H9 (cell line): ENCODE measurements at regions not wholly inside any gene's neighbourhood (a gene's known extent, or its start where the extent isn't known, plus 50 kb on each side); places are given as distances from the start of the nearest gene placed in this dataset.

ENCODE experiments used
- DNase-seq: peaks from one replicate; pipeline ENCODE4 v3.0.0-alpha.2; 2017
- H2AFZ ChIP-seq: one replicate; pipeline ENCODE4 v1.6.1; 2013; ENCODE audit warnings: mild to moderate bottlenecking, low read length, control low read depth, moderate library complexity
- H2AK5ac ChIP-seq: 2 replicates; pipeline ENCODE4 v1.6.1; 2013; ENCODE audit warnings: low read length, control low read depth, mixed read lengths; ENCODE audit not compliant: insufficient read length
- H2BK120ac ChIP-seq: one replicate; pipeline ENCODE4 v1.6.1; 2013; ENCODE audit warnings: low read depth, mild to moderate bottlenecking, low read length, control low read depth, inconsistent platforms; ENCODE audit not compliant: poor library complexity, severe bottlenecking
- H2BK12ac ChIP-seq: 2 replicates; pipeline ENCODE4 v1.6.1; 2013; ENCODE audit warnings: low read length, control low read depth, mixed read lengths, low read depth; ENCODE audit not compliant: insufficient read length
- H2BK15ac ChIP-seq: 2 replicates; pipeline ENCODE4 v1.6.1; 2013; ENCODE audit warnings: low read depth, low read length, control low read depth
- H2BK20ac ChIP-seq: one replicate; pipeline ENCODE4 v1.6.1; 2013; ENCODE audit warnings: low read depth, mild to moderate bottlenecking, low read length, control low read depth, inconsistent platforms; ENCODE audit not compliant: poor library complexity, severe bottlenecking
- H2BK5ac ChIP-seq: 2 replicates; pipeline ENCODE4 v1.6.1; 2013; ENCODE audit warnings: low read length, control low read depth, mixed read lengths; ENCODE audit not compliant: insufficient read length
- H3K14ac ChIP-seq: 2 replicates; pipeline ENCODE4 v1.6.1; 2013; ENCODE audit warnings: low read length, control low read depth; ENCODE audit not compliant: insufficient read depth
- H3K18ac ChIP-seq: 2 replicates; pipeline ENCODE4 v1.6.1; 2013; ENCODE audit warnings: low read depth, mild to moderate bottlenecking, mixed read lengths, low read length, control low read depth; ENCODE audit not compliant: insufficient read length
- H3K23ac ChIP-seq: 2 replicates; pipeline ENCODE4 v1.6.1; 2013; ENCODE audit warnings: low read length, control low read depth, mixed read lengths, low read depth; ENCODE audit not compliant: insufficient read length
- H3K23me2 ChIP-seq: 2 replicates; pipeline ENCODE4 v1.6.1; 2013; ENCODE audit warnings: low read depth, mild to moderate bottlenecking, mixed read lengths, low read length, control low read depth; ENCODE audit not compliant: insufficient read length, poor library complexity, severe bottlenecking
- H3K27ac ChIP-seq: 2 replicates; pipeline ENCODE4 v1.5.1; 2013; ENCODE audit warnings: low read length, control low read depth, mixed read lengths, low read depth; ENCODE audit not compliant: insufficient read length
- H3K27me3 ChIP-seq: 2 replicates; pipeline ENCODE4 v1.6.1; 2013; ENCODE audit warnings: low read length, control low read depth, inconsistent platforms; ENCODE audit not compliant: insufficient read depth
- H3K4ac ChIP-seq: 2 replicates; pipeline ENCODE4 v1.6.1; 2013; ENCODE audit warnings: low read depth, mild to moderate bottlenecking, control low read depth, inconsistent platforms, low read length, moderate library complexity
- H3K4me1 ChIP-seq: 2 replicates; pipeline ENCODE4 v1.6.1; 2013; ENCODE audit warnings: low read length, control low read depth, inconsistent platforms; ENCODE audit not compliant: insufficient read depth
- H3K4me2 ChIP-seq: 2 replicates; pipeline ENCODE4 v1.6.1; 2013; ENCODE audit warnings: low read length, control low read depth, mixed read lengths; ENCODE audit not compliant: insufficient read length, insufficient read depth
- H3K56ac ChIP-seq: 2 replicates; pipeline ENCODE4 v1.6.1; 2013; ENCODE audit warnings: low read depth, mild to moderate bottlenecking, mixed read lengths, low read length, control low read depth; ENCODE audit not compliant: insufficient read length
- H3K79me1 ChIP-seq: 2 replicates; pipeline ENCODE4 v1.6.1; 2013; ENCODE audit warnings: low read depth, mild to moderate bottlenecking, moderate library complexity, low read length, control low read depth, inconsistent platforms; ENCODE audit not compliant: insufficient read depth, poor library complexity, severe bottlenecking
- H3K79me2 ChIP-seq: 2 replicates; pipeline ENCODE4 v1.6.1; 2013; ENCODE audit warnings: low read length, control low read depth, inconsistent platforms; ENCODE audit not compliant: insufficient read depth
- H3K9ac ChIP-seq: 2 replicates; pipeline ENCODE4 v1.6.1; 2013; ENCODE audit warnings: low read length, control low read depth, mixed read lengths; ENCODE audit not compliant: insufficient read length; ENCODE audit errors: extremely low read depth
- H3K9me3 ChIP-seq: one replicate; pipeline ENCODE4 v1.6.1; 2013; ENCODE audit warnings: low read depth, low read length, inconsistent platforms; ENCODE audit not compliant: control insufficient read depth
- H3T11ph ChIP-seq: one replicate; pipeline ENCODE4 v1.6.1; 2013; ENCODE audit warnings: mild to moderate bottlenecking, low read length, control low read depth, inconsistent platforms
- H4K20me1 ChIP-seq: one replicate; pipeline ENCODE4 v1.6.1; 2013; ENCODE audit not compliant: control insufficient read depth, insufficient read length, insufficient read depth
- H4K5ac ChIP-seq: 2 replicates; pipeline ENCODE4 v1.6.1; 2013; ENCODE audit warnings: low read depth, mild to moderate bottlenecking, mixed read lengths, low read length, control low read depth; ENCODE audit not compliant: insufficient read length
- H4K8ac ChIP-seq: replicated peaks from 2 replicates; pipeline ENCODE4 v1.6.1; 2013; ENCODE audit warnings: low read length, control low read depth, mixed read lengths, low read depth; ENCODE audit not compliant: insufficient read length
- H4K91ac ChIP-seq: 2 replicates; pipeline ENCODE4 v1.6.1; 2013; ENCODE audit warnings: low read depth, mild to moderate bottlenecking, moderate library complexity, mixed read lengths, low read length, control low read depth; ENCODE audit not compliant: insufficient read length
- H3K27ac Mint-ChIP-seq, 3 experiments: 2 replicates in 2 of 3; 3 replicates in 1 of 3; pipeline ENCODE4 v1.8.0; 2020 to 2021; ENCODE audit warnings: mixed read lengths in 3 of 3, mild to moderate bottlenecking in 1 of 3, moderate library complexity in 1 of 3
- H3K27me3 Mint-ChIP-seq: 2 replicates; pipeline ENCODE4 v1.8.0; 2021; ENCODE audit warnings: low read depth, mild to moderate bottlenecking, moderate library complexity, mixed read lengths
- H3K36me3 Mint-ChIP-seq, 3 experiments: 2 replicates in 2 of 3; 3 replicates in 1 of 3; pipeline ENCODE4 v1.8.0; 2020 to 2021; ENCODE audit warnings: low read depth in 3 of 3, mixed read lengths in 3 of 3; ENCODE audit not compliant: insufficient read depth in 1 of 3
- H3K4me1 Mint-ChIP-seq, 2 experiments: 2 replicates each; pipeline ENCODE4 v1.8.0; 2020; ENCODE audit warnings: mixed read lengths in 2 of 2
- H3K4me3 Mint-ChIP-seq, 2 experiments: 2 replicates in 1 of 2; 3 replicates in 1 of 2; pipeline ENCODE4 v1.8.0; 2020 to 2021; ENCODE audit warnings: mild to moderate bottlenecking in 2 of 2, mixed read lengths in 2 of 2, moderate library complexity in 1 of 2
- H3K9me3 Mint-ChIP-seq, 2 experiments: 2 replicates in 1 of 2; 3 replicates in 1 of 2; pipeline ENCODE4 v1.8.0; 2020; ENCODE audit warnings: mild to moderate bottlenecking in 2 of 2, mixed read lengths in 2 of 2, moderate library complexity in 1 of 2
- TF ChIP-seq, protein P1 (sequence below): fragments of 200-600 bp; sonication (generic); conservative IDR thresholded peaks from 3 replicates; pipeline ENCODE4 v1.8.0; 2021; ENCODE audit warnings: antibody characterized with exemption, mild to moderate bottlenecking

DNA sequence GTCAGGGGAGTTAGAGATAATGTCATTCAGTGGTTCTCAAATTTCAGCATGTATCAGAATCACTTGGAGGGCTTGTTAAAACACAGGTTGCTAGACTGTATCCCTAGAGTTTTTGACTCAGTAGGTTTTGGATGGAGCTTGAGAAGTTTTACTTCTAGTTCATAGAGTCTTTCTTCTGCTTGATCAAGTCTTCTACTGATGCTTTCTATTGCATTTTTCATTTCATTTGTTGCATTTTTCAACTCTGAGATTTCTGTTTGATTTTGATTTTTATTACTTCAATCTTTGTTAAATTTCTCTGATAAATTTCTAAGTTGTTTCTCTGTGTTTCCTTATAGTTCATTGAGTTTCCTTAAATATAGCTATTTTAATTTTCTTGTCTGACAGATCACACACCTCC, 361.4 kb downstream of the RAPGEF2 start:
- Mint-ChIP-seq H3K36me3 (no peaks in the 10 kb centered on the region), H3K9me3 (no peaks in the 10 kb centered on the region), H3K27me3 (no peaks in the 10 kb centered on the region), H3K4me3 (no peak overlapping the region), H3K27ac (no peak overlapping the region), H3K4me1 (no peaks in the 10 kb centered on the region)
- no peaks in the 10 kb centered on the region for H3K9me3 ChIP-seq
- H3K27me3 ChIP-seq, result no peaks in the 10 kb centered on the region
- H3K23me2 ChIP-seq, result no peaks in the 10 kb centered on the region
- no peak overlapping the region for H3K23ac ChIP-seq
- H2BK20ac ChIP-seq, result no peak overlapping the region
- no peak overlapping the region for H4K91ac ChIP-seq
- H2BK12ac ChIP-seq, result no peak overlapping the region
- no peak overlapping the region for H2BK15ac ChIP-seq
- no peak overlapping the region for H2AFZ ChIP-seq
- no peak overlapping the region for H3K18ac ChIP-seq
- no peak overlapping the region for H3K14ac ChIP-seq
- DNase-seq, result no peak
- H3K4me2 ChIP-seq, result no peak overlapping the region
- H3K4ac ChIP-seq, result no peak overlapping the region
- no peaks in the 10 kb centered on the region for H3K79me1 ChIP-seq
- TF ChIP-seq, protein P1, sequence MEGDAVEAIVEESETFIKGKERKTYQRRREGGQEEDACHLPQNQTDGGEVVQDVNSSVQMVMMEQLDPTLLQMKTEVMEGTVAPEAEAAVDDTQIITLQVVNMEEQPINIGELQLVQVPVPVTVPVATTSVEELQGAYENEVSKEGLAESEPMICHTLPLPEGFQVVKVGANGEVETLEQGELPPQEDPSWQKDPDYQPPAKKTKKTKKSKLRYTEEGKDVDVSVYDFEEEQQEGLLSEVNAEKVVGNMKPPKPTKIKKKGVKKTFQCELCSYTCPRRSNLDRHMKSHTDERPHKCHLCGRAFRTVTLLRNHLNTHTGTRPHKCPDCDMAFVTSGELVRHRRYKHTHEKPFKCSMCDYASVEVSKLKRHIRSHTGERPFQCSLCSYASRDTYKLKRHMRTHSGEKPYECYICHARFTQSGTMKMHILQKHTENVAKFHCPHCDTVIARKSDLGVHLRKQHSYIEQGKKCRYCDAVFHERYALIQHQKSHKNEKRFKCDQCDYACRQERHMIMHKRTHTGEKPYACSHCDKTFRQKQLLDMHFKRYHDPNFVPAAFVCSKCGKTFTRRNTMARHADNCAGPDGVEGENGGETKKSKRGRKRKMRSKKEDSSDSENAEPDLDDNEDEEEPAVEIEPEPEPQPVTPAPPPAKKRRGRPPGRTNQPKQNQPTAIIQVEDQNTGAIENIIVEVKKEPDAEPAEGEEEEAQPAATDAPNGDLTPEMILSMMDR, result no peak
- no peak overlapping the region for H3K27ac ChIP-seq
- no peak overlapping the region for H4K8ac ChIP-seq
- H3K56ac ChIP-seq, result no peak overlapping the region
- H2BK5ac ChIP-seq, result no peak overlapping the region
- H2AK5ac ChIP-seq, result no peak overlapping the region
- no peaks in the 10 kb centered on the region for H3K79me2 ChIP-seq
- no peak overlapping the region for H3T11ph ChIP-seq
- no peak overlapping the region for H3K9ac ChIP-seq
- H3K4me1 ChIP-seq, result no peaks in the 10 kb centered on the region
- no peak overlapping the region for H4K5ac ChIP-seq
- no peak overlapping the region for H2BK120ac ChIP-seq
- no peaks in the 10 kb centered on the region for H4K20me1 ChIP-seq
